Loucy (cell line): ENCODE measurements at regions not wholly inside any gene's neighbourhood (a gene's known extent, or its start where the extent isn't known, plus 50 kb on each side); places are given as distances from the start of the nearest gene placed in this dataset.
"Not testable (repeated sequence)": the region's sequence is repeated elsewhere in the genome, so short reads cannot be mapped to it uniquely, and the experiment has no call there.

ENCODE experiments used
- H2AFZ ChIP-seq: fragments of 200-600 bp; sonication (generic); 2 replicates; pipeline ENCODE4 v1.6.0; 2016; ENCODE audit warnings: antibody characterized with exemption, mild to moderate bottlenecking, low read length, moderate library complexity
- H3F3A ChIP-seq: fragments of 200-600 bp; 2 replicates; pipeline ENCODE4 v1.6.0; 2016; ENCODE audit warnings: antibody characterized with exemption, low read depth, mild to moderate bottlenecking
- H3K27me3 ChIP-seq: fragments of 200-600 bp; sonication (generic); 2 replicates; pipeline ENCODE4 v1.6.1; 2014; ENCODE audit warnings: low read length, mild to moderate bottlenecking; ENCODE audit not compliant: insufficient read depth, poor library complexity, severe bottlenecking
- H3K36me3 ChIP-seq: fragments of 200-600 bp; sonication (generic); 2 replicates; pipeline ENCODE4 v1.6.1; 2016; ENCODE audit warnings: low read length; ENCODE audit not compliant: insufficient read depth
- H3K4me1 ChIP-seq: fragments of 200-600 bp; sonication (generic); 2 replicates; pipeline ENCODE4 v1.5.1; 2014; ENCODE audit warnings: low read length, mild to moderate bottlenecking; ENCODE audit not compliant: insufficient read depth, poor library complexity, severe bottlenecking
- H3K4me2 ChIP-seq: fragments of 200-600 bp; sonication (generic); 2 replicates; pipeline ENCODE4 v1.6.0; 2014; ENCODE audit warnings: antibody characterized with exemption, low read length, low read depth, mild to moderate bottlenecking; ENCODE audit not compliant: poor library complexity, severe bottlenecking
- H3K4me3 ChIP-seq: fragments of 200-600 bp; sonication (generic); 2 replicates; pipeline ENCODE4 v1.5.1; 2014; ENCODE audit warnings: low read length, mild to moderate bottlenecking, mixed read lengths; ENCODE audit not compliant: poor library complexity, severe bottlenecking
- H3K79me2 ChIP-seq: fragments of 200-600 bp; sonication (generic); 2 replicates; pipeline ENCODE4 v1.6.1; 2014; ENCODE audit warnings: low read length; ENCODE audit not compliant: insufficient read depth
- H3K9ac ChIP-seq: fragments of 200-600 bp; sonication (generic); 2 replicates; pipeline ENCODE4 v1.6.0; 2014; ENCODE audit warnings: mild to moderate bottlenecking, low read depth, low read length, moderate library complexity; ENCODE audit not compliant: poor library complexity, severe bottlenecking
- H3K9me2 ChIP-seq: fragments of 200-600 bp; sonication (generic); replicated peaks from 2 replicates; pipeline ENCODE4 v1.6.1; 2016; ENCODE audit warnings: low read depth, low read length, mixed read lengths
- H3K9me3 ChIP-seq: fragments of 200-600 bp; sonication (generic); 2 replicates; pipeline ENCODE4 v1.6.1; 2014; ENCODE audit warnings: mild to moderate bottlenecking, antibody characterized with exemption, low read length, low read depth; ENCODE audit not compliant: insufficient read depth
- H4K20me1 ChIP-seq: fragments of 200-600 bp; sonication (generic); 2 replicates; pipeline ENCODE4 v1.6.0; 2014; ENCODE audit warnings: antibody characterized with exemption, low read length, mild to moderate bottlenecking; ENCODE audit not compliant: insufficient read depth, poor library complexity, severe bottlenecking
- EZH2phosphoT487 ChIP-seq: fragments of 200-600 bp; IDR thresholded peaks from 2 replicates; pipeline ENCODE4 v1.6.1; 2018; ENCODE audit warnings: antibody characterized with exemption, mild to moderate bottlenecking, moderate library complexity, borderline replicate concordance
- TF ChIP-seq, protein P1 (sequence below): fragments of 200-600 bp; sonication (generic); conservative IDR thresholded peaks from 2 replicates; pipeline ENCODE4 v1.5.1; 2014; ENCODE audit warnings: mild to moderate bottlenecking, antibody characterized with exemption, low read length

DNA sequence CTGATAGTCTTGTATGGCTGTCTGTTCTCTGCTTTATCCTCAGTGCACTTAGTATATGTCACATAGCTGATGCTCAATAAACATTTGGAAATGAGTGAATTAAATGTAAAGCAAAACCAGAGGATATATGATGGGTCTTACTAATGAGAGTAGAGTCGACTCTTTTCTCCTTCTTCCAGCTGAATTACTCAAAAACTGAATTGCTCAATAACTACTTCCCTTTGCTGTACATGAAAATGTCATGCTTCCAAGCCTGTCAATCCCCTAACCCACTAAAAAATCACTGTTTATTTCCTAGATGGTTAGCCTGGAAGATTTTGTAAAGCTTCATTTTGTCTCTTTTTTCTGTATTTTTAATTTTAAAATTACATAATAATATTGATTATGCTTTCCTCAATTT, 88.0 kb downstream of the OR13A1 start:
- no peaks in the 10 kb centered on the region for H3K79me2 ChIP-seq
- no peak overlapping the region for H2AFZ ChIP-seq
- no peaks in the 10 kb centered on the region for H3K9me2 ChIP-seq
- H3K4me2 ChIP-seq, result no peak overlapping the region
- no peak overlapping the region for H3K4me3 ChIP-seq
- no peaks in the 10 kb centered on the region for H3F3A ChIP-seq
- no peak overlapping the region for H3K9ac ChIP-seq
- TF ChIP-seq, protein P1, sequence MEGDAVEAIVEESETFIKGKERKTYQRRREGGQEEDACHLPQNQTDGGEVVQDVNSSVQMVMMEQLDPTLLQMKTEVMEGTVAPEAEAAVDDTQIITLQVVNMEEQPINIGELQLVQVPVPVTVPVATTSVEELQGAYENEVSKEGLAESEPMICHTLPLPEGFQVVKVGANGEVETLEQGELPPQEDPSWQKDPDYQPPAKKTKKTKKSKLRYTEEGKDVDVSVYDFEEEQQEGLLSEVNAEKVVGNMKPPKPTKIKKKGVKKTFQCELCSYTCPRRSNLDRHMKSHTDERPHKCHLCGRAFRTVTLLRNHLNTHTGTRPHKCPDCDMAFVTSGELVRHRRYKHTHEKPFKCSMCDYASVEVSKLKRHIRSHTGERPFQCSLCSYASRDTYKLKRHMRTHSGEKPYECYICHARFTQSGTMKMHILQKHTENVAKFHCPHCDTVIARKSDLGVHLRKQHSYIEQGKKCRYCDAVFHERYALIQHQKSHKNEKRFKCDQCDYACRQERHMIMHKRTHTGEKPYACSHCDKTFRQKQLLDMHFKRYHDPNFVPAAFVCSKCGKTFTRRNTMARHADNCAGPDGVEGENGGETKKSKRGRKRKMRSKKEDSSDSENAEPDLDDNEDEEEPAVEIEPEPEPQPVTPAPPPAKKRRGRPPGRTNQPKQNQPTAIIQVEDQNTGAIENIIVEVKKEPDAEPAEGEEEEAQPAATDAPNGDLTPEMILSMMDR, result no peak
- TF ChIP-seq EZH2phosphoT487, result no peak
- H3K36me3 ChIP-seq, result no peaks in the 10 kb centered on the region
- peaks cover 15% of the 10 kb centered on the region; the same call in 1 of the 2 replicates for H3K9me3 ChIP-seq
- no peaks in the 10 kb centered on the region for H3K4me1 ChIP-seq
- no peaks in the 10 kb centered on the region for H4K20me1 ChIP-seq
- peaks cover 9% of the 10 kb centered on the region for H3K27me3 ChIP-seq

DNA sequence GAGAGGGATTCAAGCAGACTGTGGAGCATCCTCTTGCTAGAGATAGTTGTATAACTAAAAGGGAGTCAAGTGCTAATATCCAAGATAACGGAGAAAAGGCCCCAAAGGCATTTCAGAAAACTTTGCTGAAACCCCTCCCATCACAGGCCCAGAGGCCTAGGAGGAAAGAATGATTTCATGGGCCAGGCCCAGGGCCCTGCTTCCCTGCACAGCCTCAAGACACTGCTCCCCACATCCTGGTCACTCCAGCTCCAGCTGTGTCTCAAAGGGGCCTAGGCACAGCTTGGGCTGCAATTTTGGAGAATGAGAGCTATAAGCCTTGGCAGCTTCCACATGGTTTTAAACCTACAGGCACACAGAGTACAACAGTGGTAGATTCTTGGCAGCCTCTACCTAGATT, 85.6 kb downstream of the OR13A1 start:
- Histone ChIP-seq H3K9me3 (peaks cover 15% of the 10 kb centered on the region; the same call in 1 of the 2 replicates), H4K20me1 (no peaks in the 10 kb centered on the region), H3K4me2 (no peak overlapping the region), H3K9ac (no peak overlapping the region), H3K4me3 (no peak overlapping the region), H3F3A (no peaks in the 10 kb centered on the region), H3K36me3 (no peaks in the 10 kb centered on the region), H3K4me1 (no peaks in the 10 kb centered on the region), H2AFZ (no peak overlapping the region), H3K27me3 (peaks cover 9% of the 10 kb centered on the region), H3K79me2 (no peaks in the 10 kb centered on the region), H3K9me2 (no peaks in the 10 kb centered on the region)
- TF ChIP-seq, protein P1, result no peak
- TF ChIP-seq EZH2phosphoT487, result no peak

DNA sequence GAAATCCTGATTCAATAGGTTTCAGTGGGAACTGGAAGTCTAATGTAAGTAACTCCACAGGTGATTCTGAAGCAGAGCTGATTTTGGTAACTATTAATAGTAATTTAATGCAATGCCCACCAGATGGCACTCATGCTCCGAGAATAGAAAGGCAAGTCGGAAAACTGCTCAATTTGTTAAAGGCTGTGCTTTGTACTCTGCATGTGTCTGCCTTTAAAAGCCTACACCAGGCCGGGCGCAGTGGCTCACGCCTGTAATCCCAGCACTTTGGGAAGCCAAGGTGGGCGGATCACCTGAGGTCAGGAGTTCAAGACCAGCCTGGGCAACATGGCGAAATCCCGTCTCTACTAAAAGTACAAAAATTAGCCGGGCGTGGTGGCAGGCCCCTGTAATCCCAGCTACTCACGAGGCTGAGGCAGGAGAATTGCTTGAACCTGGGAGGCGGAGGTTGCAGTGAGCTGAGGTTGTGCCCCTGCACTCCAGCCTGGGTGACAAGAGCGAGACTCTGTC, 80.1 kb downstream of the OR13A1 start:
- not testable (repeated sequence) for H3K9me2 ChIP-seq, H3K4me2 ChIP-seq, H3F3A ChIP-seq, H3K36me3 ChIP-seq, H3K9ac ChIP-seq, H3K4me3 ChIP-seq, H3K27me3 ChIP-seq, H3K4me1 ChIP-seq, H4K20me1 ChIP-seq, H3K9me3 ChIP-seq, H3K79me2 ChIP-seq
- peak overlapping the region; percentile 52; the same call in 1 of the 2 replicates for H2AFZ ChIP-seq
- TF ChIP-seq, protein P1, result peak; percentile 64
